Neural progenitor cell (in vitro differentiated cells): ENCODE measurements at regions not wholly inside any gene's neighbourhood (a gene's known extent, or its start where the extent isn't known, plus 50 kb on each side); places are given as distances from the start of the nearest gene placed in this dataset.

Source experiments
- CTCF ChIP-seq: fragments of 200-600 bp; sonication (generic); IDR thresholded peaks from 2 replicates; pipeline ENCODE4 v1.5.1; 2017; ENCODE audit warnings: antibody characterized with exemption, mild to moderate bottlenecking
- EZH2 ChIP-seq: fragments of 200-600 bp; sonication (generic); IDR thresholded peaks from 2 replicates; pipeline ENCODE4 v1.6.1; 2017; ENCODE audit warnings: antibody characterized with exemption, mild to moderate bottlenecking, moderate library complexity
- EZH2phosphoT487 ChIP-seq: fragments of 200-600 bp; sonication (generic); IDR thresholded peaks from 2 replicates; pipeline ENCODE4 v1.6.1; 2017; ENCODE audit warnings: antibody characterized with exemption

- TF ChIP-seq CTCF (no peak), EZH2 (no peak), EZH2phosphoT487 (no peak)
Measured at GRCh38 chr4:11889099-11889498, 460.4 kb upstream of the HS3ST1 start.
